Spleen (tissue), 11 donors: ENCODE measurements at regions not wholly inside any gene's neighbourhood (a gene's known extent, or its start where the extent isn't known, plus 50 kb on each side); places are given as distances from the start of the nearest gene placed in this dataset.

Experiments used
- DNase-seq: peaks from one replicate; pipeline ENCODE4 v3.0.0-alpha.2; 2020
- H3K27ac ChIP-seq, 8 donors: fragments of 200-600 bp; sonication (generic) in 7 of 8; 1 replicate in 4 of 8; 2 replicates in 4 of 8; pipeline versions ENCODE4 v1.5.0 to v1.8.0; 2016 to 2021; ENCODE audit warnings: inconsistent platforms in 4 of 8, mild to moderate bottlenecking in 4 of 8, moderate library complexity in 1 of 8
- H3K27me3 ChIP-seq, 7 donors: fragments of 200-600 bp; sonication (generic) in 6 of 7; replicated peaks in 1 of 7; 1 replicate in 4 of 7; 2 replicates in 3 of 7; pipeline versions ENCODE4 v1.5.0 to v1.8.0; 2016 to 2021; ENCODE audit warnings: inconsistent platforms in 3 of 7, mild to moderate bottlenecking in 1 of 7
- H3K36me3 ChIP-seq, 6 donors: fragments of 200-600 bp; sonication (generic) in 5 of 6; 1 replicate in 4 of 6; 2 replicates in 2 of 6; pipeline versions ENCODE4 v1.5.0 to v1.8.0; 2016 to 2021; ENCODE audit warnings: inconsistent platforms in 2 of 6
- H3K4me1 ChIP-seq, 6 donors: fragments of 200-600 bp; sonication (generic) in 5 of 6; 1 replicate in 3 of 6; 2 replicates in 3 of 6; pipeline versions ENCODE4 v1.5.0 to v1.8.0; 2016 to 2021; ENCODE audit warnings: inconsistent platforms in 3 of 6
- H3K4me3 ChIP-seq, 8 donors: fragments of 200-600 bp; sonication (generic) in 7 of 8; 1 replicate in 4 of 8; 2 replicates in 4 of 8; pipeline versions ENCODE4 v1.5.0 to v1.8.0; 2016 to 2021; ENCODE audit warnings: inconsistent platforms in 4 of 8, mild to moderate bottlenecking in 4 of 8, moderate library complexity in 2 of 8
- H3K9me3 ChIP-seq, 8 donors: fragments of 200-600 bp; sonication (generic) in 7 of 8; 1 replicate in 4 of 8; 2 replicates in 4 of 8; pipeline versions ENCODE4 v1.5.0 to v1.8.0; 2016 to 2021; ENCODE audit warnings: inconsistent platforms in 4 of 8
- POLR2A ChIP-seq, 3 donors: fragments of 450-650 bp; IDR thresholded peaks; one replicate each; pipeline ENCODE4 v1.5.1; 2017; ENCODE audit warnings: antibody characterized with exemption in 3 of 3, mild to moderate bottlenecking in 1 of 3
- POLR2AphosphoS5 ChIP-seq, 3 donors: sonication (generic); formaldehyde crosslinking; IDR thresholded peaks; one replicate each; pipeline ENCODE4 v1.5.1; 2017; ENCODE audit warnings: antibody characterized with exemption in 3 of 3
- WGBS, 5 donors: extraction: QIAGEN DNeasy Blood & Tissue Kit in 3 of 5; methylation state at CpG; one replicate each; pipeline versions ENCODE4 v1.1.5 to v1.1.7; 2013 to 2018; 5-methylcytosine and 5-hydroxymethylcytosine counted together
- intact Hi-C: fragments of 100-400 bp; cut with DNase I; formaldehyde crosslinking; loops from one replicate; pipeline ENCODE4 v1.15.0; 2023; ENCODE audit warnings: low total_unique reads
- TF ChIP-seq, protein P1 (sequence below), 11 experiments: fragments of 200-600 bp in 7 of 11; fragments of 450-650 bp in 4 of 11; sonication (generic) in 4 of 11; IDR thresholded peaks in 8 of 11; conservative IDR thresholded peaks in 3 of 11; 1 replicate in 7 of 11; 2 replicates in 4 of 11; pipeline versions ENCODE4 v1.4.0 to v1.8.0; 2016 to 2021; ENCODE audit warnings: antibody characterized with exemption in 11 of 11, inconsistent platforms in 4 of 11, mild to moderate bottlenecking in 1 of 11
- donor health status: healthy with polysubstance abuse.
- donor health status: DM: no; HTN: no; CAD: no; lungs with moderate emphysema.
- donor health status: DM: no; HTN: no; CAD: no.
- donor health status: Bipolar disorder and iron deficiency.
- donor health status: healthy.
- donor health status: DM: no; HTN: no; CAD: no.
- donor health status: DM: yes; HTN: yes; CAD: no.

- TF ChIP-seq POLR2AphosphoS5 (IDR thresholded peaks at IDR 0.05): no peak
- TF ChIP-seq, protein P1, sequence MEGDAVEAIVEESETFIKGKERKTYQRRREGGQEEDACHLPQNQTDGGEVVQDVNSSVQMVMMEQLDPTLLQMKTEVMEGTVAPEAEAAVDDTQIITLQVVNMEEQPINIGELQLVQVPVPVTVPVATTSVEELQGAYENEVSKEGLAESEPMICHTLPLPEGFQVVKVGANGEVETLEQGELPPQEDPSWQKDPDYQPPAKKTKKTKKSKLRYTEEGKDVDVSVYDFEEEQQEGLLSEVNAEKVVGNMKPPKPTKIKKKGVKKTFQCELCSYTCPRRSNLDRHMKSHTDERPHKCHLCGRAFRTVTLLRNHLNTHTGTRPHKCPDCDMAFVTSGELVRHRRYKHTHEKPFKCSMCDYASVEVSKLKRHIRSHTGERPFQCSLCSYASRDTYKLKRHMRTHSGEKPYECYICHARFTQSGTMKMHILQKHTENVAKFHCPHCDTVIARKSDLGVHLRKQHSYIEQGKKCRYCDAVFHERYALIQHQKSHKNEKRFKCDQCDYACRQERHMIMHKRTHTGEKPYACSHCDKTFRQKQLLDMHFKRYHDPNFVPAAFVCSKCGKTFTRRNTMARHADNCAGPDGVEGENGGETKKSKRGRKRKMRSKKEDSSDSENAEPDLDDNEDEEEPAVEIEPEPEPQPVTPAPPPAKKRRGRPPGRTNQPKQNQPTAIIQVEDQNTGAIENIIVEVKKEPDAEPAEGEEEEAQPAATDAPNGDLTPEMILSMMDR (IDR thresholded peaks at IDR 0.05 in 8 of 11, conservative IDR thresholded peaks at IDR 0.05 in 3 of 11): no peak
- TF ChIP-seq POLR2A (IDR thresholded peaks at IDR 0.05): no peak
- Histone ChIP-seq H3K9me3 (no peaks in the 10 kb centered on the region), H3K27me3 (peaks cover 0 to 45% (median 0%) of the 10 kb centered on the region in 7 donors), H3K4me1 (no peaks in the 10 kb centered on the region), H3K4me3 (no peak overlapping the region), H3K36me3 (no peaks in the 10 kb centered on the region), H3K27ac (no peak overlapping the region)
- intact Hi-C loops: no loop called here
- no peak for DNase-seq
- 64 to 79% (median 69%) methylated on average over 7 of the region's 7 CpGs for WGBS, 5 donors
These were observed 410.3 kb downstream of the MN1 start for GRCh38 chr22:27391092-27391770.

GRCh38 chr22:27393371-27393770 is 408.2 kb downstream of the MN1 start:
- Histone ChIP-seq H3K4me3 (no peak overlapping the region), H3K27me3 (peaks cover 0 to 39% (median 0%) of the 10 kb centered on the region in 7 donors), H3K27ac (no peak overlapping the region), H3K9me3 (no peaks in the 10 kb centered on the region), H3K36me3 (no peaks in the 10 kb centered on the region), H3K4me1 (no peaks in the 10 kb centered on the region)
- intact Hi-C loops: no loop called here
- no peak for DNase-seq
- 84 to 92% (median 88%) methylated on average over 4 of the region's 4 CpGs for WGBS, 5 donors
- TF ChIP-seq, protein P1 (IDR thresholded peaks at IDR 0.05 in 8 of 11, conservative IDR thresholded peaks at IDR 0.05 in 3 of 11): no peak
- no peak for TF ChIP-seq POLR2A (IDR thresholded peaks at IDR 0.05)

- TF ChIP-seq, protein P1 (IDR thresholded peaks at IDR 0.05 in 8 of 11, conservative IDR thresholded peaks at IDR 0.05 in 3 of 11): no peak
- TF ChIP-seq POLR2AphosphoS5 (IDR thresholded peaks at IDR 0.05): no peak
- no peak for TF ChIP-seq POLR2A (IDR thresholded peaks at IDR 0.05)
These were observed 406.7 kb downstream of the MN1 start for GRCh38 chr22:27394806-27395404.

More at GRCh38 chr22:27394806-27395404, 406.7 kb downstream of the MN1 start:
- no peak overlapping the region for H3K27ac ChIP-seq
- WGBS, 5 donors: 76 to 85% (median 80%) methylated on average over 3 of the region's 3 CpGs
- intact Hi-C loops: no loop called here
- peaks cover 0 to 46% (median 0%) of the 10 kb centered on the region in 7 donors for H3K27me3 ChIP-seq
- DNase-seq: no peak
- H3K4me3 ChIP-seq: no peak overlapping the region
- H3K36me3 ChIP-seq: no peaks in the 10 kb centered on the region
- H3K9me3 ChIP-seq: no peaks in the 10 kb centered on the region
- no peaks in the 10 kb centered on the region for H3K4me1 ChIP-seq
